Gastrocnemius medialis (tissue), 4 donors: ENCODE measurements at regions not wholly inside any gene's neighbourhood (a gene's known extent, or its start where the extent isn't known, plus 50 kb on each side); places are given as distances from the start of the nearest gene placed in this dataset.

Experiments
- POLR2A ChIP-seq, 2 donors: fragments of 450-650 bp; IDR thresholded peaks; one replicate each; pipeline ENCODE4 v1.6.1; 2017; ENCODE audit warnings: antibody characterized with exemption in 2 of 2, mild to moderate bottlenecking in 2 of 2, moderate library complexity in 2 of 2
- TF ChIP-seq, protein P1 (sequence below), 5 experiments: fragments of 450-650 bp in 3 of 5; fragments of 200-600 bp in 2 of 5; sonication (generic) in 2 of 5; IDR thresholded peaks in 4 of 5; conservative IDR thresholded peaks in 1 of 5; 1 replicate in 4 of 5; 2 replicates in 1 of 5; pipeline ENCODE4 v1.5.1; 2016 to 2019; ENCODE audit warnings: antibody characterized with exemption in 5 of 5, mild to moderate bottlenecking in 3 of 5, moderate library complexity in 3 of 5

DNA sequence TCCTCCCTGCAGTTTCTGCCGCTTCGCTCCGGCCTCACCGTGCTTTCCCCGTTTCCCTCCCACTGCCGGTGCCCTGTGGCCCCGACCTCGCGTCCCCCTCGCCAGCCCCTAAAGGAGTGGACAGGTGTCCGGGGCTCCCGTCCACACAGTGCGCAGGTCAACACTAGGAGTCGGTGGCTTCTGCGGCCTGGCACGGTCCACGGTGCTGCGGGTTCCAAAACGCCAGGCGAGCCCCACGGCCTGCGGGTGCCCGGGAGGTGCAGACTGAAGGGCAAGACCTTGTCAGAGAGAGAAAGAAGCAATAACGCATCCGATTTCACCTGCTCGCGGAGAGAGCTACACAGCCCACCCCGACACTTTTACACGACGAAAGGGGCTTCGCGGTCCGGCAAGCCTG is 588.7 kb upstream of the SALL3 start:
- TF ChIP-seq, protein P1, sequence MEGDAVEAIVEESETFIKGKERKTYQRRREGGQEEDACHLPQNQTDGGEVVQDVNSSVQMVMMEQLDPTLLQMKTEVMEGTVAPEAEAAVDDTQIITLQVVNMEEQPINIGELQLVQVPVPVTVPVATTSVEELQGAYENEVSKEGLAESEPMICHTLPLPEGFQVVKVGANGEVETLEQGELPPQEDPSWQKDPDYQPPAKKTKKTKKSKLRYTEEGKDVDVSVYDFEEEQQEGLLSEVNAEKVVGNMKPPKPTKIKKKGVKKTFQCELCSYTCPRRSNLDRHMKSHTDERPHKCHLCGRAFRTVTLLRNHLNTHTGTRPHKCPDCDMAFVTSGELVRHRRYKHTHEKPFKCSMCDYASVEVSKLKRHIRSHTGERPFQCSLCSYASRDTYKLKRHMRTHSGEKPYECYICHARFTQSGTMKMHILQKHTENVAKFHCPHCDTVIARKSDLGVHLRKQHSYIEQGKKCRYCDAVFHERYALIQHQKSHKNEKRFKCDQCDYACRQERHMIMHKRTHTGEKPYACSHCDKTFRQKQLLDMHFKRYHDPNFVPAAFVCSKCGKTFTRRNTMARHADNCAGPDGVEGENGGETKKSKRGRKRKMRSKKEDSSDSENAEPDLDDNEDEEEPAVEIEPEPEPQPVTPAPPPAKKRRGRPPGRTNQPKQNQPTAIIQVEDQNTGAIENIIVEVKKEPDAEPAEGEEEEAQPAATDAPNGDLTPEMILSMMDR (IDR thresholded peaks at IDR 0.05 in 4 of 5, conservative IDR thresholded peaks at IDR 0.05 in 1 of 5), result no peak
- no peak for TF ChIP-seq POLR2A (IDR thresholded peaks at IDR 0.05)
